Kidney (tissue), 13 donors: ENCODE measurements at regions not wholly inside any gene's neighbourhood (a gene's known extent, or its start where the extent isn't known, plus 50 kb on each side); places are given as distances from the start of the nearest gene placed in this dataset.
A peak's percentile ranks its signal among the peaks of the same experiment; 100 is the strongest.

ENCODE experiments used
- DNase-seq, 5 donors: peaks; one replicate each; pipeline ENCODE4 v3.0.0-alpha.2; 2013 to 2020
- FAIRE-seq: peaks from 2 replicates; lab custom pipeline; 2012; peaks lifted over from hg19 to GRCh38; lab: Jason Lieb, UNC
- H3K27ac ChIP-seq, 2 donors: one replicate each; pipeline ENCODE4 v1.7.0; 2013; ENCODE audit warnings: low read depth in 2 of 2, low read length in 2 of 2, inconsistent platforms in 1 of 2
- H3K27me3 ChIP-seq: one replicate; pipeline ENCODE4 v1.7.1; 2013; ENCODE audit warnings: low read length, inconsistent platforms; ENCODE audit not compliant: control insufficient read depth, insufficient read depth
- H3K36me3 ChIP-seq, 3 donors: one replicate each; pipeline versions ENCODE4 v1.7.0 to v1.7.1; 2013; ENCODE audit warnings: low read length in 3 of 3, control low read depth in 1 of 3, inconsistent platforms in 1 of 3; ENCODE audit not compliant: insufficient read depth in 3 of 3, control insufficient read depth in 2 of 3
- H3K4me1 ChIP-seq, 3 donors: one replicate each; pipeline versions ENCODE4 v1.7.0 to v1.7.1; 2013; ENCODE audit warnings: low read length in 3 of 3, inconsistent platforms in 1 of 3, low read depth in 1 of 3; ENCODE audit not compliant: control insufficient read depth in 2 of 3, insufficient read depth in 2 of 3
- H3K4me3 ChIP-seq, 3 donors: one replicate each; pipeline versions ENCODE4 v1.7.0 to v1.8.1; 2013; ENCODE audit warnings: low read length in 3 of 3, control low read depth in 1 of 3, inconsistent platforms in 1 of 3
- H3K9ac ChIP-seq, 3 donors: one replicate each; pipeline versions ENCODE4 v1.7.0 to v1.7.1; 2013; ENCODE audit warnings: low read length in 3 of 3, control low read depth in 1 of 3, inconsistent platforms in 1 of 3
- H3K9me3 ChIP-seq, 3 donors: one replicate each; pipeline versions ENCODE4 v1.7.0 to v1.7.1; 2013; ENCODE audit warnings: low read length in 3 of 3, control low read depth in 1 of 3, inconsistent platforms in 1 of 3; ENCODE audit not compliant: control insufficient read depth in 2 of 3, insufficient read depth in 1 of 3
- CTCF ChIP-seq: IDR thresholded peaks from 3 replicates; pipeline ENCODE4 v1.5.1; 2012; ENCODE audit warnings: mild to moderate bottlenecking, moderate library complexity, borderline replicate concordance; ENCODE audit not compliant: insufficient read depth; ENCODE audit errors: extremely low read depth
- intact Hi-C: fragments of 100-400 bp; cut with DNase I; formaldehyde crosslinking; loops from one replicate; pipeline ENCODE4 v1.11.1; 2022
- donor health status: control.
- donor health status: control.
- donor health status: control.
- donor health status: control.
- donor health status: control.
- donor health status: DM: yes; HTN: yes; CAD: no.
- donor health status: Normal renal cell carcinoma (clear cell type).

- Histone ChIP-seq H3K4me1 (no peaks in the 10 kb centered on the region), H3K9me3 (no peaks in the 10 kb centered on the region), H3K27me3 (no peaks in the 10 kb centered on the region), H3K4me3 (no peak overlapping the region), H3K27ac (no peak overlapping the region), H3K36me3 (no peaks in the 10 kb centered on the region), H3K9ac (no peak overlapping the region)
- FAIRE-seq (no peak), DNase-seq (peak in 1 of 5 donors; percentile 36)
- intact Hi-C loops, result no loop called here
- TF ChIP-seq CTCF, result no peak
Measured at GRCh38 chr5:128778474-128778873, 186.8 kb upstream of the SLC27A6 start.

- intact Hi-C loops, result no loop called here
- TF ChIP-seq CTCF, result no peak
- no peak for DNase-seq
- no peak for FAIRE-seq
- Histone ChIP-seq H3K4me3 (no peak overlapping the region), H3K27me3 (no peaks in the 10 kb centered on the region), H3K27ac (no peak overlapping the region), H3K4me1 (no peaks in the 10 kb centered on the region), H3K9ac (no peak overlapping the region), H3K36me3 (no peaks in the 10 kb centered on the region), H3K9me3 (no peaks in the 10 kb centered on the region)
Measured at GRCh38 chr5:128782446-128782845, 182.8 kb upstream of the SLC27A6 start.

- FAIRE-seq, result peak; percentile 44
- Histone ChIP-seq H3K36me3 (no peaks in the 10 kb centered on the region), H3K27ac (no peak overlapping the region), H3K4me3 (no peak overlapping the region), H3K9ac (no peak overlapping the region), H3K9me3 (no peaks in the 10 kb centered on the region), H3K4me1 (no peaks in the 10 kb centered on the region), H3K27me3 (no peaks in the 10 kb centered on the region)
- no peak for DNase-seq
- intact Hi-C loops, result no loop called here
- no peak for TF ChIP-seq CTCF
Measured at GRCh38 chr5:128784726-128785125, 180.6 kb upstream of the SLC27A6 start.

- Histone ChIP-seq H3K9ac (no peak overlapping the region), H3K27me3 (no peaks in the 10 kb centered on the region)
- no peak for FAIRE-seq
Measured at GRCh38 chr5:128791312-128791711, 174.0 kb upstream of the SLC27A6 start.

More at GRCh38 chr5:128791312-128791711, 174.0 kb upstream of the SLC27A6 start:
- DNase-seq, result no peak
- Histone ChIP-seq H3K36me3 (no peaks in the 10 kb centered on the region), H3K4me1 (no peaks in the 10 kb centered on the region), H3K9me3 (no peaks in the 10 kb centered on the region), H3K4me3 (no peak overlapping the region), H3K27ac (no peak overlapping the region)
- no peak for TF ChIP-seq CTCF
- intact Hi-C loops, result no loop called here
